ENCODE measurements at regions not wholly inside any gene's neighbourhood (a gene's known extent, or its start where the extent isn't known, plus 50 kb on each side); places are given as distances from the start of the nearest gene placed in this dataset.

GRCh38 chr6:6533176-6533575 lies 55.3 kb upstream of the LY86 start:
- TF ChIP-seq, protein P1, sequence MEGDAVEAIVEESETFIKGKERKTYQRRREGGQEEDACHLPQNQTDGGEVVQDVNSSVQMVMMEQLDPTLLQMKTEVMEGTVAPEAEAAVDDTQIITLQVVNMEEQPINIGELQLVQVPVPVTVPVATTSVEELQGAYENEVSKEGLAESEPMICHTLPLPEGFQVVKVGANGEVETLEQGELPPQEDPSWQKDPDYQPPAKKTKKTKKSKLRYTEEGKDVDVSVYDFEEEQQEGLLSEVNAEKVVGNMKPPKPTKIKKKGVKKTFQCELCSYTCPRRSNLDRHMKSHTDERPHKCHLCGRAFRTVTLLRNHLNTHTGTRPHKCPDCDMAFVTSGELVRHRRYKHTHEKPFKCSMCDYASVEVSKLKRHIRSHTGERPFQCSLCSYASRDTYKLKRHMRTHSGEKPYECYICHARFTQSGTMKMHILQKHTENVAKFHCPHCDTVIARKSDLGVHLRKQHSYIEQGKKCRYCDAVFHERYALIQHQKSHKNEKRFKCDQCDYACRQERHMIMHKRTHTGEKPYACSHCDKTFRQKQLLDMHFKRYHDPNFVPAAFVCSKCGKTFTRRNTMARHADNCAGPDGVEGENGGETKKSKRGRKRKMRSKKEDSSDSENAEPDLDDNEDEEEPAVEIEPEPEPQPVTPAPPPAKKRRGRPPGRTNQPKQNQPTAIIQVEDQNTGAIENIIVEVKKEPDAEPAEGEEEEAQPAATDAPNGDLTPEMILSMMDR (IDR thresholded peaks at IDR 0.05): no peak
- TF ChIP-seq POLR2A (IDR thresholded peaks at IDR 0.05): no peak
